ENCODE measurements at regions not wholly inside any gene's neighbourhood (a gene's known extent, or its start where the extent isn't known, plus 50 kb on each side); places are given as distances from the start of the nearest gene placed in this dataset.

DNA sequence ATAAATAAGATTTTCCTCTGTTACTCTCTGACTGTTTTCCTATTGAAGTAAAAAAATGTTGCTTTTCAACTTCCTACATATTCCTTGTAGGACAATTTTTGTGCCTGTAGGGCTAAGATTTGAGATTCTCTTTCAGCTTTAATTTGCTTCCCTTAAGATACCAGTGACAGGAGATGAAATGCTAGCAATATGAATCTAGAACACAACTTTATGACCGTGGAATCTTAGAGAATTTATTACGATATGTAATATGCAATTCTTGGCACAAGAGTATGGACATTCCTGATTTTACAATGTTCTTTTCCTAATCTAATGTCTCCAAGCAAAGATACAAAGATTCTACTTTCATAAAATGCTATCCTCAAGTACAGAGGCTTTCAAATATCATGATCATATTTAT lies 180.9 kb downstream of the KCNE4 start (continued):
- TF ChIP-seq, protein P1, sequence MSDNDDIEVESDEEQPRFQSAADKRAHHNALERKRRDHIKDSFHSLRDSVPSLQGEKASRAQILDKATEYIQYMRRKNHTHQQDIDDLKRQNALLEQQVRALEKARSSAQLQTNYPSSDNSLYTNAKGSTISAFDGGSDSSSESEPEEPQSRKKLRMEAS (IDR thresholded peaks at IDR 0.05; ENCODE audit: low read depth) = no peak
- TF ChIP-seq TEAD4 (IDR thresholded peaks at IDR 0.05; ENCODE audit: borderline replicate concordance, insufficient read depth) = no peak
- no peak for TF ChIP-seq TAF1 (IDR thresholded peaks at IDR 0.05; ENCODE audit: borderline replicate concordance, low read depth, low read length)

DNA sequence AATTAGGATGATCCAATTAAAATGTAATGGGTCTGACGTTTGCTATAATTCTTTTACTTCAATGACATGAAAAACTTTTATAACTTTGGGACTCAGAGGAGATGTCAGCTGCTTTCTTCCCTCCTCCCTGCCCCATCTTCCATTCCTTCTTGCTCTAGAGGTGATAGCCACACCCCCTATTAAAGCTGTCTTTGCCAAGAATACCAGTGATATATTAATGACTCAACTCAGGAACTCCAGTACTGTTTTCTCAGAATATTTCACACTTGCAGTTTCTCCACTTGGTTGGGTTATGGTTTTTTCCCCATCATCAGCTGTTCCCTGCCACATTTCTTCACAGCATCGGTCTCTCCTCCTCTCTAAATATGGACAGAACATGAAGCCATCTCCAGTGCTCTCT lies 184.0 kb downstream of the KCNE4 start:
- H3K9me2 ChIP-seq = no peaks in the 10 kb centered on the region
- no peaks in the 10 kb centered on the region for H3K79me2 ChIP-seq (ENCODE audit: insufficient read depth)
- no peak overlapping the region for H3K4me3 ChIP-seq (ENCODE audit: low read depth in 2 of 2, low read length in 1 of 2)
- H3F3A ChIP-seq (replicated peaks; ENCODE audit: insufficient read depth) = peaks cover 7% of the 10 kb centered on the region
- no peaks in the 10 kb centered on the region for H4K20me1 ChIP-seq (ENCODE audit: insufficient read depth)
- no peaks in the 10 kb centered on the region for H3K9me3 ChIP-seq
- no peak overlapping the region for H3K4me2 ChIP-seq
- no peak overlapping the region for H3K9ac ChIP-seq
- no peaks in the 10 kb centered on the region for H3K36me3 ChIP-seq (replicated peaks in 1 of 2; ENCODE audit: control insufficient read depth in 1 of 2, insufficient read depth in 2 of 2, low read length in 1 of 2)
- no peak for DNase-seq
- H3K27ac ChIP-seq (ENCODE audit: low read depth in 2 of 2, low read length in 1 of 2) = no peak overlapping the region
- ChIA-PET CTCF (no interaction called here), POLR2A (no interaction called here)
- H2AFZ ChIP-seq (ENCODE audit: low read depth) = no peak overlapping the region; the same call in 1 of the 2 replicates
- H3K4me1 ChIP-seq (ENCODE audit: control insufficient read depth in 1 of 2, insufficient read depth in 2 of 2, low read depth in 1 of 2, low read length in 1 of 2) = peaks cover 0 to 8% of the 10 kb centered on the region in 2 experiments; a peak in 1 of 4 replicates
- no peaks in the 10 kb centered on the region for H3K27me3 ChIP-seq (ENCODE audit: insufficient read depth)
- 49% methylated on average over 2 of the region's 2 CpGs for WGBS (ENCODE audit: low lambda C conversion rate)
- TF ChIP-seq, protein P2, sequence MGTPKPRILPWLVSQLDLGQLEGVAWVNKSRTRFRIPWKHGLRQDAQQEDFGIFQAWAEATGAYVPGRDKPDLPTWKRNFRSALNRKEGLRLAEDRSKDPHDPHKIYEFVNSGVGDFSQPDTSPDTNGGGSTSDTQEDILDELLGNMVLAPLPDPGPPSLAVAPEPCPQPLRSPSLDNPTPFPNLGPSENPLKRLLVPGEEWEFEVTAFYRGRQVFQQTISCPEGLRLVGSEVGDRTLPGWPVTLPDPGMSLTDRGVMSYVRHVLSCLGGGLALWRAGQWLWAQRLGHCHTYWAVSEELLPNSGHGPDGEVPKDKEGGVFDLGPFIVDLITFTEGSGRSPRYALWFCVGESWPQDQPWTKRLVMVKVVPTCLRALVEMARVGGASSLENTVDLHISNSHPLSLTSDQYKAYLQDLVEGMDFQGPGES (IDR thresholded peaks at IDR 0.05; ENCODE audit: low read depth, low read length) = no peak
- TF ChIP-seq MXI1 (IDR thresholded peaks at IDR 0.05; ENCODE audit: low read depth, low read length) = no peak
- TF ChIP-seq JUND (IDR thresholded peaks at IDR 0.05) = no peak
- no peak for TF ChIP-seq EZH2phosphoT487 (IDR thresholded peaks at IDR 0.05; ENCODE audit: borderline replicate concordance, low read depth)
- no peak for TF ChIP-seq POLR2AphosphoS5 (IDR thresholded peaks at IDR 0.05; ENCODE audit: low read depth, low read length)
- TF ChIP-seq RCOR1 (IDR thresholded peaks at IDR 0.05; ENCODE audit: low read length) = no peak
- TF ChIP-seq TEAD4 (IDR thresholded peaks at IDR 0.05; ENCODE audit: borderline replicate concordance, insufficient read depth) = no peak
- TF ChIP-seq RXRA (IDR thresholded peaks at IDR 0.05; ENCODE audit: borderline replicate concordance, low read depth) = no peak
- TF ChIP-seq, protein P3, sequence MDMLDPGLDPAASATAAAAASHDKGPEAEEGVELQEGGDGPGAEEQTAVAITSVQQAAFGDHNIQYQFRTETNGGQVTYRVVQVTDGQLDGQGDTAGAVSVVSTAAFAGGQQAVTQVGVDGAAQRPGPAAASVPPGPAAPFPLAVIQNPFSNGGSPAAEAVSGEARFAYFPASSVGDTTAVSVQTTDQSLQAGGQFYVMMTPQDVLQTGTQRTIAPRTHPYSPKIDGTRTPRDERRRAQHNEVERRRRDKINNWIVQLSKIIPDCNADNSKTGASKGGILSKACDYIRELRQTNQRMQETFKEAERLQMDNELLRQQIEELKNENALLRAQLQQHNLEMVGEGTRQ (IDR thresholded peaks at IDR 0.05; ENCODE audit: borderline replicate concordance, low read depth, low read length) = no peak
- no peak for TF ChIP-seq EP300 (IDR thresholded peaks at IDR 0.05; ENCODE audit: borderline replicate concordance in 1 of 2, low read depth in 1 of 2, low read length in 1 of 2)
- no peak for TF ChIP-seq NRF1 (IDR thresholded peaks at IDR 0.05; ENCODE audit: low read depth, low read length)
- TF ChIP-seq FOXJ3 (CRISPR knock-in tag; IDR thresholded peaks at IDR 0.05) = no peak
- TF ChIP-seq SIN3A (IDR thresholded peaks at IDR 0.05; ENCODE audit: borderline replicate concordance, low read depth, low read length) = no peak
- TF ChIP-seq, protein P4, sequence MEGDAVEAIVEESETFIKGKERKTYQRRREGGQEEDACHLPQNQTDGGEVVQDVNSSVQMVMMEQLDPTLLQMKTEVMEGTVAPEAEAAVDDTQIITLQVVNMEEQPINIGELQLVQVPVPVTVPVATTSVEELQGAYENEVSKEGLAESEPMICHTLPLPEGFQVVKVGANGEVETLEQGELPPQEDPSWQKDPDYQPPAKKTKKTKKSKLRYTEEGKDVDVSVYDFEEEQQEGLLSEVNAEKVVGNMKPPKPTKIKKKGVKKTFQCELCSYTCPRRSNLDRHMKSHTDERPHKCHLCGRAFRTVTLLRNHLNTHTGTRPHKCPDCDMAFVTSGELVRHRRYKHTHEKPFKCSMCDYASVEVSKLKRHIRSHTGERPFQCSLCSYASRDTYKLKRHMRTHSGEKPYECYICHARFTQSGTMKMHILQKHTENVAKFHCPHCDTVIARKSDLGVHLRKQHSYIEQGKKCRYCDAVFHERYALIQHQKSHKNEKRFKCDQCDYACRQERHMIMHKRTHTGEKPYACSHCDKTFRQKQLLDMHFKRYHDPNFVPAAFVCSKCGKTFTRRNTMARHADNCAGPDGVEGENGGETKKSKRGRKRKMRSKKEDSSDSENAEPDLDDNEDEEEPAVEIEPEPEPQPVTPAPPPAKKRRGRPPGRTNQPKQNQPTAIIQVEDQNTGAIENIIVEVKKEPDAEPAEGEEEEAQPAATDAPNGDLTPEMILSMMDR (IDR thresholded peaks at IDR 0.05) = no peak
- TF ChIP-seq, protein P1 (IDR thresholded peaks at IDR 0.05; ENCODE audit: low read depth) = no peak
- no peak for TF ChIP-seq GATA2 (CRISPR knock-in tag; IDR thresholded peaks at IDR 0.05)
- TF ChIP-seq, protein P5, sequence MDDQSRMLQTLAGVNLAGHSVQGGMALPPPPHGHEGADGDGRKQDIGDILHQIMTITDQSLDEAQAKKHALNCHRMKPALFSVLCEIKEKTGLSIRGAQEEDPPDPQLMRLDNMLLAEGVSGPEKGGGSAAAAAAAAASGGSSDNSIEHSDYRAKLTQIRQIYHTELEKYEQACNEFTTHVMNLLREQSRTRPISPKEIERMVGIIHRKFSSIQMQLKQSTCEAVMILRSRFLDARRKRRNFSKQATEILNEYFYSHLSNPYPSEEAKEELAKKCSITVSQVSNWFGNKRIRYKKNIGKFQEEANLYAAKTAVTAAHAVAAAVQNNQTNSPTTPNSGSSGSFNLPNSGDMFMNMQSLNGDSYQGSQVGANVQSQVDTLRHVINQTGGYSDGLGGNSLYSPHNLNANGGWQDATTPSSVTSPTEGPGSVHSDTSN (IDR thresholded peaks at IDR 0.05) = no peak
- TF ChIP-seq FOXM1 (IDR thresholded peaks at IDR 0.05; ENCODE audit: low read depth) = no peak
- TF ChIP-seq YY1 (IDR thresholded peaks at IDR 0.05; ENCODE audit: low read depth) = no peak

Measured in SK-N-SH (cell line).